Bone marrow (tissue), 2 donors: ENCODE measurements at regions not wholly inside any gene's neighbourhood (a gene's known extent, or its start where the extent isn't known, plus 50 kb on each side); places are given as distances from the start of the nearest gene placed in this dataset.

Source experiments
- DNase-seq, 2 donors: peaks; one replicate each; lab custom pipeline; 2025; lab: John Stamatoyannopoulos, UW

- DNase-seq: no peak
These were observed 594.9 kb upstream of the ID2 start for GRCh38 chr2:8086796-8087479.

- DNase-seq: no peak
These were observed 594.4 kb upstream of the ID2 start for GRCh38 chr2:8087480-8087840.

GRCh38 chr2:8088810-8089209 is 593.0 kb upstream of the ID2 start:
- no peak for DNase-seq

- no peak for DNase-seq
These were observed 592.3 kb upstream of the ID2 start for GRCh38 chr2:8089596-8089995.

GRCh38 chr2:8090748-8091700 is 590.8 kb upstream of the ID2 start:
- DNase-seq: peak; percentile 26 to 50

GRCh38 chr2:8094526-8094925 is 587.3 kb upstream of the ID2 start:
- DNase-seq: no peak

GRCh38 chr2:8095978-8096377 is 585.9 kb upstream of the ID2 start:
- no peak for DNase-seq

GRCh38 chr2:8096484-8096883 is 585.4 kb upstream of the ID2 start:
- DNase-seq: no peak

- DNase-seq: no peak
These were observed 583.2 kb upstream of the ID2 start for GRCh38 chr2:8098476-8099266.

GRCh38 chr2:8099267-8099582 is 582.6 kb upstream of the ID2 start:
- no peak for DNase-seq

- no peak for DNase-seq
These were observed 580.1 kb upstream of the ID2 start for GRCh38 chr2:8101614-8102277.

- DNase-seq: no peak
These were observed 579.4 kb upstream of the ID2 start for GRCh38 chr2:8102470-8102869.

- DNase-seq: no peak
These were observed 578.7 kb upstream of the ID2 start for GRCh38 chr2:8103085-8103708.

- no peak for DNase-seq
These were observed 574.7 kb upstream of the ID2 start for GRCh38 chr2:8107150-8107549.

GRCh38 chr2:8107621-8108378 is 574.1 kb upstream of the ID2 start:
- no peak for DNase-seq

- no peak for DNase-seq
These were observed 571.1 kb upstream of the ID2 start for GRCh38 chr2:8110716-8111115.

GRCh38 chr2:8111193-8111592 is 570.7 kb upstream of the ID2 start:
- DNase-seq: no peak

- no peak for DNase-seq
These were observed 566.4 kb upstream of the ID2 start for GRCh38 chr2:8115456-8115855.

- DNase-seq: no peak
These were observed 565.9 kb upstream of the ID2 start for GRCh38 chr2:8115966-8116365.

- DNase-seq: no peak
These were observed 565.2 kb upstream of the ID2 start for GRCh38 chr2:8116661-8117060.
